ENCODE measurements at regions not wholly inside any gene's neighbourhood (a gene's known extent, or its start where the extent isn't known, plus 50 kb on each side); places are given as distances from the start of the nearest gene placed in this dataset.

GRCh38 chrX:9293903-9294302, 171.0 kb upstream of the TBL1X start:
- Histone ChIP-seq H2AK9ac (replicated peaks; ENCODE audit: low read depth, low read length, poor library complexity) (no peak overlapping the region), H2BK5ac (ENCODE audit: low read depth, low read length, poor library complexity, severe bottlenecking) (no peak overlapping the region), H3K14ac (replicated peaks; ENCODE audit: low read depth, low read length) (no peak overlapping the region), H2AK5ac (ENCODE audit: low read depth, low read length) (no peak overlapping the region), H4K8ac (ENCODE audit: low read depth in 2 of 2, low read length in 2 of 2) (no peak overlapping the region), H3K79me1 (ENCODE audit: low read depth in 1 of 2, low read length in 2 of 2) (no peaks in the 10 kb centered on the region), H4K91ac (ENCODE audit: insufficient read depth, low read depth, low read length) (no peak overlapping the region), H3K4me2 (ENCODE audit: low read depth, low read length) (no peak overlapping the region), H2AFZ (replicated peaks; ENCODE audit: low read length, poor library complexity) (no peak overlapping the region), H3K27ac (ENCODE audit: insufficient read depth, low read length) (no peak overlapping the region), H3K9me1 (ENCODE audit: insufficient read depth, low read length) (no peaks in the 10 kb centered on the region; the same call in 1 of the 2 replicates), H4K20me1 (ENCODE audit: insufficient read depth, low read length) (no peaks in the 10 kb centered on the region), H3K4me3 (ENCODE audit: insufficient read depth, low read depth, low read length) (no peak overlapping the region), H2BK15ac (ENCODE audit: low read depth, low read length) (no peak overlapping the region), H2BK120ac (ENCODE audit: low read depth, low read length) (no peak overlapping the region), H3K27me3 (ENCODE audit: control insufficient read depth, insufficient read depth, low read length) (no peaks in the 10 kb centered on the region), H2BK20ac (ENCODE audit: low read depth, low read length) (no peak overlapping the region), H3K9ac (ENCODE audit: low read depth, low read length) (no peak overlapping the region), H4K5ac (ENCODE audit: low read depth, low read length) (no peak overlapping the region), H3K36me3 (ENCODE audit: control insufficient read depth, insufficient read depth, low read length) (no peaks in the 10 kb centered on the region), H3K4ac (ENCODE audit: low read depth, low read length) (no peak overlapping the region), H3K4me1 (ENCODE audit: control insufficient read depth, insufficient read depth, low read length) (no peaks in the 10 kb centered on the region; the same call in 1 of the 2 replicates), H3K23ac (ENCODE audit: low read depth, low read length) (no peak overlapping the region), H3K56ac (ENCODE audit: extremely low read depth, insufficient read depth, low read length) (no peak overlapping the region), H3K9me3 (ENCODE audit: control insufficient read depth, insufficient read depth, low read length) (no peaks in the 10 kb centered on the region), H3K18ac (ENCODE audit: low read depth, low read length) (no peak overlapping the region)
- ATAC-seq (ENCODE audit: low read depth) (no peak), DNase-seq (no peak)
- CTCF ChIA-PET = no interaction called here
- no TSS peak for BruUV-seq (replicated peaks)
- intact Hi-C loops (cut with micrococcal nuclease) = no loop called here
- in situ Hi-C loops (cut with MboI; ENCODE audit: low sequenced_read_pairs) = no loop called here
- WGBS, 2 experiments (ENCODE audit: extremely low coverage in 2 of 2, insufficient read length in 1 of 2) = 80% methylated on average over 1 of the region's 6 CpGs; no CpG with 5 or more reads in 1 of the 2 experiments
- POLR2A ChIA-PET (ENCODE audit: unreplicated experiment) = no interaction called here
- TF ChIP-seq RAD21 (IDR thresholded peaks at IDR 0.05; ENCODE audit: low read length) = no peak
- TF ChIP-seq, protein P1, sequence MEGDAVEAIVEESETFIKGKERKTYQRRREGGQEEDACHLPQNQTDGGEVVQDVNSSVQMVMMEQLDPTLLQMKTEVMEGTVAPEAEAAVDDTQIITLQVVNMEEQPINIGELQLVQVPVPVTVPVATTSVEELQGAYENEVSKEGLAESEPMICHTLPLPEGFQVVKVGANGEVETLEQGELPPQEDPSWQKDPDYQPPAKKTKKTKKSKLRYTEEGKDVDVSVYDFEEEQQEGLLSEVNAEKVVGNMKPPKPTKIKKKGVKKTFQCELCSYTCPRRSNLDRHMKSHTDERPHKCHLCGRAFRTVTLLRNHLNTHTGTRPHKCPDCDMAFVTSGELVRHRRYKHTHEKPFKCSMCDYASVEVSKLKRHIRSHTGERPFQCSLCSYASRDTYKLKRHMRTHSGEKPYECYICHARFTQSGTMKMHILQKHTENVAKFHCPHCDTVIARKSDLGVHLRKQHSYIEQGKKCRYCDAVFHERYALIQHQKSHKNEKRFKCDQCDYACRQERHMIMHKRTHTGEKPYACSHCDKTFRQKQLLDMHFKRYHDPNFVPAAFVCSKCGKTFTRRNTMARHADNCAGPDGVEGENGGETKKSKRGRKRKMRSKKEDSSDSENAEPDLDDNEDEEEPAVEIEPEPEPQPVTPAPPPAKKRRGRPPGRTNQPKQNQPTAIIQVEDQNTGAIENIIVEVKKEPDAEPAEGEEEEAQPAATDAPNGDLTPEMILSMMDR (conservative IDR thresholded peaks at IDR 0.05; ENCODE audit: low read depth, low read length) = no peak
- TF ChIP-seq CEBPB (IDR thresholded peaks at IDR 0.05; ENCODE audit: low read depth, low read length) = no peak
- TF ChIP-seq RCOR1 (IDR thresholded peaks at IDR 0.05; ENCODE audit: insufficient replicate concordance, low read length) = no peak
- TF ChIP-seq CHD1 (IDR thresholded peaks at IDR 0.05; ENCODE audit: low read depth, low read length) = no peak
- TF ChIP-seq, protein P2, sequence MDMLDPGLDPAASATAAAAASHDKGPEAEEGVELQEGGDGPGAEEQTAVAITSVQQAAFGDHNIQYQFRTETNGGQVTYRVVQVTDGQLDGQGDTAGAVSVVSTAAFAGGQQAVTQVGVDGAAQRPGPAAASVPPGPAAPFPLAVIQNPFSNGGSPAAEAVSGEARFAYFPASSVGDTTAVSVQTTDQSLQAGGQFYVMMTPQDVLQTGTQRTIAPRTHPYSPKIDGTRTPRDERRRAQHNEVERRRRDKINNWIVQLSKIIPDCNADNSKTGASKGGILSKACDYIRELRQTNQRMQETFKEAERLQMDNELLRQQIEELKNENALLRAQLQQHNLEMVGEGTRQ (IDR thresholded peaks at IDR 0.05; ENCODE audit: low read depth, low read length) = no peak
- TF ChIP-seq SMC3 (IDR thresholded peaks at IDR 0.05; ENCODE audit: low read depth, low read length) = no peak
- no peak for TF ChIP-seq NFE2L2 (IDR thresholded peaks at IDR 0.05; ENCODE audit: low read depth, low read length)
- TF ChIP-seq BHLHE40 (IDR thresholded peaks at IDR 0.05; ENCODE audit: low read depth, low read length) = no peak
- no peak for TF ChIP-seq RFX5 (IDR thresholded peaks at IDR 0.05; ENCODE audit: low read depth, low read length)
- TF ChIP-seq POLR2A (IDR thresholded peaks at IDR 0.05; ENCODE audit: low read depth, low read length) = no peak
- TF ChIP-seq ELK1 (IDR thresholded peaks at IDR 0.05; ENCODE audit: borderline replicate concordance, low read depth, low read length) = no peak
- TF ChIP-seq MAFK (IDR thresholded peaks at IDR 0.05; ENCODE audit: low read depth, low read length) = no peak
- no peak for TF ChIP-seq MAZ (IDR thresholded peaks at IDR 0.05; ENCODE audit: borderline replicate concordance, low read depth, low read length)
- dilution Hi-C loops (cut with HindIII; ENCODE audit: low sequenced_read_pairs, unreplicated experiment) = no loop called here

All from IMR-90 (cell line).